BLaER1 treated with 17β-estradiol and CSF1 and Interleukin-3, amounts not matched to agents 10 nM and 100 nM (cell line): ENCODE measurements at regions not wholly inside any gene's neighbourhood (a gene's known extent, or its start where the extent isn't known, plus 50 kb on each side); places are given as distances from the start of the nearest gene placed in this dataset.

Experiments
- H3K27ac ChIP-seq, 11 experiments: shearing (Covaris generic); formaldehyde crosslinking; 2 replicates each; pipeline ENCODE4 v1.8.1; 2022
- H3K27me3 ChIP-seq, 11 experiments: shearing (Covaris generic); formaldehyde crosslinking; 2 replicates each; pipeline ENCODE4 v1.8.1; 2022
- H3K36me3 ChIP-seq, 11 experiments: shearing (Covaris generic); formaldehyde crosslinking; 2 replicates each; pipeline ENCODE4 v1.8.1; 2022
- H3K4me1 ChIP-seq, 10 experiments: shearing (Covaris generic); formaldehyde crosslinking; 2 replicates each; pipeline ENCODE4 v1.8.1; 2022
- H3K4me2 ChIP-seq, 11 experiments: shearing (Covaris generic); formaldehyde crosslinking; 2 replicates each; pipeline ENCODE4 v1.8.1; 2022
- H3K4me3 ChIP-seq, 10 experiments: shearing (Covaris generic); formaldehyde crosslinking; 2 replicates each; pipeline ENCODE4 v1.8.1; 2022
- H3K9ac ChIP-seq, 11 experiments: shearing (Covaris generic); formaldehyde crosslinking; 2 replicates each; pipeline ENCODE4 v1.8.1; 2022
- H3K9me3 ChIP-seq, 11 experiments: shearing (Covaris generic); formaldehyde crosslinking; replicated peaks in 1 of 11; 2 replicates each; pipeline ENCODE4 v1.8.1; 2022
- H4K20me1 ChIP-seq, 11 experiments: shearing (Covaris generic); formaldehyde crosslinking; 2 replicates each; pipeline ENCODE4 v1.8.1; 2022
- Cebpa-rat ChIP-seq, 11 experiments: shearing (Covaris generic); IDR thresholded peaks; 2 replicates each; pipeline ENCODE4 v1.8.1; 2022

- Histone ChIP-seq H3K27me3 (no peaks in the 10 kb centered on the region), H3K4me3 (no peak overlapping the region), H3K9ac (no peak overlapping the region), H4K20me1 (no peaks in the 10 kb centered on the region), H3K36me3 (no peaks in the 10 kb centered on the region), H3K9me3 (peaks cover 0 to 9% (median 0%) of the 10 kb centered on the region in 11 experiments; a peak in 5 of 22 replicates), H3K4me1 (peaks cover 0 to 4% (median 0%) of the 10 kb centered on the region in 10 experiments; a peak in 1 of 20 replicates), H3K4me2 (no peak overlapping the region), H3K27ac (no peak overlapping the region)
- no peak for TF ChIP-seq Cebpa-rat (IDR thresholded peaks at IDR 0.05)
Observed at GRCh38 chr6:155740781-155741399, 285.3 kb upstream of the NOX3 start.

DNA sequence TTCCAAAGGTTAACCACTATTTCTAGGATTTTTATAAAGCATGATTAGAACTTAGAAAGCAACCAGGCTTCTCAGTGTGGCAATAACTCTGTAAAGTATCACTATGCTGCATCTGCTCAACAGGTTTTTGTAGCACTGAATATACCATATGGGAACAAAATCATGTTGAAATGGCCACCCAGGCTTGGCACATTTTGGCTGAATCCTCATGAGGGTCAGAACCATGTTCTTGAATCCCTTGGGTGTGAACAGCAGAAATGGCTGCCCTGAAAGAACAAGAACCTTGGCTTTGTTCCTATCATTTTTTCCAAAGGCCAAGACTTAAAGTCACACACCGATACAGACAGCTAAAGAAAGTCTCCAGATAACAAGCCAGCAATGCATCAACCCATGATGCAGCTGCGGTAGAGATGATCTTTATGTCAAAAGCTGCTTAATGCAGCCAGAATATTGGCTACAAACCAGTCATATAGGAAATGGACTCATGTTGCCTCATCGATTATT is 283.0 kb upstream of the NOX3 start:
- no peaks in the 10 kb centered on the region for H4K20me1 ChIP-seq
- H3K36me3 ChIP-seq = no peaks in the 10 kb centered on the region
- H3K4me1 ChIP-seq = no peaks in the 10 kb centered on the region
- no peak overlapping the region for H3K27ac ChIP-seq
- no peak for TF ChIP-seq Cebpa-rat (IDR thresholded peaks at IDR 0.05)
- H3K9me3 ChIP-seq = peaks cover 0 to 9% (median 0%) of the 10 kb centered on the region in 11 experiments; a peak in 5 of 22 replicates
- H3K27me3 ChIP-seq = no peaks in the 10 kb centered on the region
- H3K4me2 ChIP-seq = no peak overlapping the region
- H3K9ac ChIP-seq = no peak overlapping the region
- no peak overlapping the region for H3K4me3 ChIP-seq

DNA sequence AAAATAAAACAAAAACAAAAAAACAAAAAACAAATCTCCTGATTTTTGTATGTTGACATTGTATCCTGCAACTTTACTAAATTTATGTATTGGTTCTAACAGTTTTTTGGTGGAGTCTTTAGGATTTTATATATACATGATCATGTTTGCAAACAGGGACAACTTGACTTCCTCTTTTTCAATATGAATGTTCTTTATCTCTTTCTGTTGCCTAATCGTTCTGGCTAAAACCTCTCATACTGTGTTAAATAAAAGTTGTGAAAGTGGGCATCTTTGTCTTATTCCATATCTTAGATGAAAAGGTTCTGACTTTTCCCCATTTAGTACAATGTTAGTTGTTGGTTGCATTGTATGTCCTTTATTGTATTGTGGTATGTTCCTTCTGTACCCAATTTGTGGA is 261.7 kb upstream of the NOX3 start:
- Histone ChIP-seq H3K4me1 (no peaks in the 10 kb centered on the region), H3K9me3 (no peaks in the 10 kb centered on the region), H3K9ac (no peak overlapping the region), H4K20me1 (no peaks in the 10 kb centered on the region), H3K27me3 (no peaks in the 10 kb centered on the region), H3K4me3 (no peak overlapping the region), H3K27ac (no peak overlapping the region), H3K4me2 (no peak overlapping the region), H3K36me3 (no peaks in the 10 kb centered on the region)
- no peak for TF ChIP-seq Cebpa-rat (IDR thresholded peaks at IDR 0.05)

- TF ChIP-seq Cebpa-rat (IDR thresholded peaks at IDR 0.05) = no peak
- no peaks in the 10 kb centered on the region for H3K27me3 ChIP-seq
- no peaks in the 10 kb centered on the region for H3K4me1 ChIP-seq
- H3K9me3 ChIP-seq = peaks cover 0 to 9% (median 0%) of the 10 kb centered on the region in 11 experiments; a peak in 3 of 22 replicates
- H3K4me3 ChIP-seq = no peak overlapping the region
- H3K36me3 ChIP-seq = no peaks in the 10 kb centered on the region
- no peak overlapping the region for H3K9ac ChIP-seq
- no peak overlapping the region for H3K4me2 ChIP-seq
- no peak overlapping the region for H3K27ac ChIP-seq
- no peaks in the 10 kb centered on the region for H4K20me1 ChIP-seq
Observed at GRCh38 chr6:155710704-155711103, 255.1 kb upstream of the NOX3 start.

DNA sequence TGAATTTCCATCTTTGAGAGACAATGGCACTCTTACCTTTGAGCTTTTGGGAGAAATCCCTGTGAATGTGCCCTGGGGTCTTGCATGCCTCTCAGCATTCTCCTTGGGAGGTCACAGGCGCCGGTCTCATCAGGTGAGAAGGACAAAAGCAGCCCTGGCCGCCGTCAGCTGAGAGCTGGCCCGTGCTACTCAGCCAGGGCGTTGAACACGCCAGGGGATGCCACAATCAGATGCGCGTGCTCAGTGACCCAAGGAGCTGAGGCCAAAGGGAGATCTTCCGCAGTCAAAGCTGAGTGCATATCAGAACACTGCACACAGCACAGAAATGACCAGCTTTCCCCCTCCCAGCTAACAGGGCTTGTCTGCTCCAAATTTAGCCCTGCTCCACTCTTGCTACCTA is 253.6 kb upstream of the NOX3 start:
- Histone ChIP-seq H3K4me2 (no peak overlapping the region), H3K4me1 (no peaks in the 10 kb centered on the region), H3K27ac (no peak overlapping the region), H4K20me1 (no peaks in the 10 kb centered on the region), H3K4me3 (no peak overlapping the region), H3K9me3 (peaks cover 0 to 9% (median 0%) of the 10 kb centered on the region in 11 experiments; a peak in 3 of 22 replicates), H3K27me3 (no peaks in the 10 kb centered on the region), H3K36me3 (no peaks in the 10 kb centered on the region), H3K9ac (no peak overlapping the region)
- no peak for TF ChIP-seq Cebpa-rat (IDR thresholded peaks at IDR 0.05)

DNA sequence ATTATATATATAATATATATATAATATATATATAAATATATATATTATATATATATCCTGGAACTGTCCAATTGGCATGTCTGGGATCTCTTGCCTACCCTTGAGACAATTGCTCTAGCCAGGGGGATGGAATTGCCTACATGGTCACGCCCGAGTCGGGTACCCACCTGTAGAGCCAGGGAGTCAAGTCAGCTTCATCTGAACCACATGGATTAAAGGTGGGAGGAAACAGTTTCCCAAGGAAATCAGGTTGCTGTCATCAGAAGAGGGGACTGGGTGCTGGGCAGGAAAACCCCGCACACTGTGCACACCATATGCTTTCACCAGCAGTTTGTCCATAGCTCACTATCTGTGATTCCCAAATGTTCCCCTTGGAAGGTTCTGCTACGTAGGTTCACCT is 252.5 kb upstream of the NOX3 start:
- no peak for TF ChIP-seq Cebpa-rat (IDR thresholded peaks at IDR 0.05)
- H3K4me1 ChIP-seq = no peaks in the 10 kb centered on the region
- no peaks in the 10 kb centered on the region for H4K20me1 ChIP-seq
- peaks cover 0 to 9% (median 0%) of the 10 kb centered on the region in 11 experiments; a peak in 3 of 22 replicates for H3K9me3 ChIP-seq
- no peak overlapping the region for H3K27ac ChIP-seq
- H3K9ac ChIP-seq = no peak overlapping the region
- no peak overlapping the region for H3K4me3 ChIP-seq
- no peak overlapping the region for H3K4me2 ChIP-seq
- no peaks in the 10 kb centered on the region for H3K27me3 ChIP-seq
- H3K36me3 ChIP-seq = no peaks in the 10 kb centered on the region

- no peak for TF ChIP-seq Cebpa-rat (IDR thresholded peaks at IDR 0.05)
- H3K4me3 ChIP-seq = no peak overlapping the region
- no peak overlapping the region for H3K27ac ChIP-seq
- H3K36me3 ChIP-seq = no peaks in the 10 kb centered on the region
- H4K20me1 ChIP-seq = no peaks in the 10 kb centered on the region
- peaks cover 0 to 9% (median 0%) of the 10 kb centered on the region in 11 experiments; a peak in 3 of 22 replicates for H3K9me3 ChIP-seq
- H3K4me1 ChIP-seq = no peaks in the 10 kb centered on the region
- no peak overlapping the region for H3K4me2 ChIP-seq
- H3K27me3 ChIP-seq = no peaks in the 10 kb centered on the region
- no peak overlapping the region for H3K9ac ChIP-seq
Observed at GRCh38 chr6:155706806-155707205, 251.2 kb upstream of the NOX3 start.

GRCh38 chr6:155706341-155706740 is 250.7 kb upstream of the NOX3 start:
- no peak for TF ChIP-seq Cebpa-rat (IDR thresholded peaks at IDR 0.05)
- Histone ChIP-seq H3K4me2 (no peak overlapping the region), H3K27me3 (no peaks in the 10 kb centered on the region), H3K36me3 (no peaks in the 10 kb centered on the region), H4K20me1 (no peaks in the 10 kb centered on the region), H3K27ac (no peak overlapping the region), H3K9me3 (peaks cover 0 to 9% (median 0%) of the 10 kb centered on the region in 11 experiments; a peak in 3 of 22 replicates), H3K4me1 (no peaks in the 10 kb centered on the region), H3K9ac (no peak overlapping the region), H3K4me3 (no peak overlapping the region)

DNA sequence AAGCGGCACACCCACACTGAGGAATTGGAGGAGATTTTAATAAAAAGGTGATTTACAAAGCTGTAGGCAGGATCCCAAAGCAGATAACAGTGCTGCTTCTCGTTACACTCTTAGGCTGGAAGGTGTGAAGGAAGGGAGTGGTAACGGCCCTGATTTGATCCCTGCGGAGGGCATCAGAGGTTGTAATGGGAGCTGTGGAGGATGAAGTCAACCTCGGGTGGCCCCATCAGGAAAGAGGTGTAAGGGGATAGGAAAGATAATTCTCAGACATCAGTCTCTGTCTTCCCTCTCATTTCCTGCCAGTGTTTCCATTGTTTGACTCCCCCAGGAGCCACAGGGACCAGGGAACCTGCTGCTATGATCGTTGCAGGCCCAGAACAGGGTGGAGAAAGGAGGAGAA is 245.7 kb upstream of the NOX3 start:
- no peak for TF ChIP-seq Cebpa-rat (IDR thresholded peaks at IDR 0.05)
- Histone ChIP-seq H3K9me3 (no peaks in the 10 kb centered on the region), H3K4me2 (no peak overlapping the region), H4K20me1 (no peaks in the 10 kb centered on the region), H3K9ac (no peak overlapping the region), H3K36me3 (no peaks in the 10 kb centered on the region), H3K27ac (no peak overlapping the region), H3K27me3 (no peaks in the 10 kb centered on the region), H3K4me3 (no peak overlapping the region), H3K4me1 (peaks cover 0 to 5% (median 0%) of the 10 kb centered on the region in 10 experiments; a peak in 1 of 20 replicates)

DNA sequence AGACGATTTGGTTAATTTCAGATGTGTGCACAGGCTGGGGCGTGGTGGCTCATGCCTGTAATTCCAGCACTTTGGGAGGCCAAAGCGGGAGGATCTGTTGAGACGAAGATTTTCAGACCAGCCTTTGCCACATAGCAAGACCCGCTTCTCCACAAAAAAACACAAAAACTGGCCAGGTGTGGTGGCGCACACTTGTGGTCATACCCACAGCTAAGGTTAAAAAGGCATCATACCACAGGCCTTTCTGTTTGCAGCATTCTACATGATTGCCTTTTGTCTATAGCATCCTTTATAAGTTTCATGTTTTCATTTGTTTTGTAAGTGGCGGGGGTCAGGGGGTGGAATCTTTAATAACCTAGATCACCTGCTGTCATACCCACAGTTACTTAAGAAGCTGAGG is 239.9 kb upstream of the NOX3 start:
- Histone ChIP-seq H3K4me2 (no peak overlapping the region), H3K9me3 (no peaks in the 10 kb centered on the region), H3K4me1 (peaks cover 0 to 10% (median 2%) of the 10 kb centered on the region in 10 experiments; a peak in 5 of 20 replicates), H3K36me3 (no peaks in the 10 kb centered on the region), H4K20me1 (no peaks in the 10 kb centered on the region), H3K9ac (no peak overlapping the region), H3K4me3 (no peak overlapping the region), H3K27me3 (no peaks in the 10 kb centered on the region), H3K27ac (no peak overlapping the region)
- TF ChIP-seq Cebpa-rat (IDR thresholded peaks at IDR 0.05) = no peak
